Suprapubic skin (tissue), 4 donors: ENCODE measurements at regions not wholly inside any gene's neighbourhood (a gene's known extent, or its start where the extent isn't known, plus 50 kb on each side); places are given as distances from the start of the nearest gene placed in this dataset.

Experiments used
- DNase-seq, 2 donors: peaks; one replicate each; pipeline ENCODE4 v3.0.0-alpha.2; 2019; ENCODE audit warnings: low spot score in 2 of 2
- H3K27ac ChIP-seq: fragments of 200-600 bp; sonication (generic); one replicate; pipeline ENCODE4 v1.5.1; 2019
- H3K27me3 ChIP-seq: fragments of 200-600 bp; sonication (generic); one replicate; pipeline ENCODE4 v1.5.1; 2019
- H3K36me3 ChIP-seq: fragments of 200-600 bp; sonication (generic); one replicate; pipeline ENCODE4 v1.5.1; 2019
- H3K4me1 ChIP-seq: fragments of 200-600 bp; sonication (generic); one replicate; pipeline ENCODE4 v1.5.1; 2019
- H3K4me3 ChIP-seq: fragments of 200-600 bp; sonication (generic); one replicate; pipeline ENCODE4 v1.5.1; 2019; ENCODE audit warnings: mild to moderate bottlenecking
- H3K9me3 ChIP-seq: fragments of 200-600 bp; sonication (generic); one replicate; pipeline ENCODE4 v1.5.1; 2019
- EP300 ChIP-seq: sonication (generic); formaldehyde crosslinking; IDR thresholded peaks from one replicate; pipeline ENCODE4 v1.6.1; 2017; ENCODE audit warnings: antibody characterized with exemption
- POLR2A ChIP-seq, 2 donors: fragments of 450-650 bp; IDR thresholded peaks; one replicate each; pipeline ENCODE4 v1.6.1; 2017; ENCODE audit warnings: antibody characterized with exemption in 2 of 2, mild to moderate bottlenecking in 2 of 2, moderate library complexity in 2 of 2
- POLR2AphosphoS5 ChIP-seq, 3 donors: sonication (generic); formaldehyde crosslinking; IDR thresholded peaks; one replicate each; pipeline ENCODE4 v1.6.1; 2017; ENCODE audit warnings: antibody characterized with exemption in 3 of 3
- WGBS: methylation state at CpG from one replicate; pipeline ENCODE4 v1.1.5; 2018; 5-methylcytosine and 5-hydroxymethylcytosine counted together
- TF ChIP-seq, protein P1 (sequence below), 2 donors: fragments of 200-600 bp in 1 of 2; fragments of 450-650 bp in 1 of 2; sonication (generic) in 1 of 2; IDR thresholded peaks; one replicate each; pipeline ENCODE4 v1.5.1; 2016 to 2019; ENCODE audit warnings: antibody characterized with exemption in 2 of 2, mild to moderate bottlenecking in 1 of 2, moderate library complexity in 1 of 2

DNA sequence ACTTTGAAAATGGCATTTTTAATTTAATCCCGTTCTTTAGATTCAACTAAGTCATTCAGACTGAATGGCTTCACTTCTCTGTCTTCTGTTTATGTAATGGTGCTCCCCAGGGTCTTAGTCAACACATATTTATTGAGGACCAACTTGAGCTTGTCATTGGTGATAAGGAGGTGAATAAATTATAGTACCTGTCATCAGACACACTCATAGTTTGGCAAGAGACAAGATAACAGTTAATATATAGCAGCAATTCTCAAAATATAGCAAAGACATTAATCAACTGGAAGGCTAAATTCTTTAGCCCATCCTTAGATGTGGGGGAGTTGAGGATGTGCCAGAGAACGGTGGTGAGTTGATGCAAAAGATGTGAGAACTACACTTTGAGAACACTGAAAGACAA, 78.4 kb downstream of the MACIR start:
- no peak for TF ChIP-seq EP300
- no peak for TF ChIP-seq POLR2AphosphoS5 (IDR thresholded peaks at IDR 0.05)
- TF ChIP-seq, protein P1, sequence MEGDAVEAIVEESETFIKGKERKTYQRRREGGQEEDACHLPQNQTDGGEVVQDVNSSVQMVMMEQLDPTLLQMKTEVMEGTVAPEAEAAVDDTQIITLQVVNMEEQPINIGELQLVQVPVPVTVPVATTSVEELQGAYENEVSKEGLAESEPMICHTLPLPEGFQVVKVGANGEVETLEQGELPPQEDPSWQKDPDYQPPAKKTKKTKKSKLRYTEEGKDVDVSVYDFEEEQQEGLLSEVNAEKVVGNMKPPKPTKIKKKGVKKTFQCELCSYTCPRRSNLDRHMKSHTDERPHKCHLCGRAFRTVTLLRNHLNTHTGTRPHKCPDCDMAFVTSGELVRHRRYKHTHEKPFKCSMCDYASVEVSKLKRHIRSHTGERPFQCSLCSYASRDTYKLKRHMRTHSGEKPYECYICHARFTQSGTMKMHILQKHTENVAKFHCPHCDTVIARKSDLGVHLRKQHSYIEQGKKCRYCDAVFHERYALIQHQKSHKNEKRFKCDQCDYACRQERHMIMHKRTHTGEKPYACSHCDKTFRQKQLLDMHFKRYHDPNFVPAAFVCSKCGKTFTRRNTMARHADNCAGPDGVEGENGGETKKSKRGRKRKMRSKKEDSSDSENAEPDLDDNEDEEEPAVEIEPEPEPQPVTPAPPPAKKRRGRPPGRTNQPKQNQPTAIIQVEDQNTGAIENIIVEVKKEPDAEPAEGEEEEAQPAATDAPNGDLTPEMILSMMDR (IDR thresholded peaks at IDR 0.05), result no peak
- TF ChIP-seq POLR2A (IDR thresholded peaks at IDR 0.05), result no peak
- Histone ChIP-seq H3K9me3 (peaks cover under 1% of the 10 kb centered on the region), H3K27ac (no peak overlapping the region), H3K36me3 (no peaks in the 10 kb centered on the region), H3K4me3 (no peak overlapping the region), H3K4me1 (no peaks in the 10 kb centered on the region), H3K27me3 (no peaks in the 10 kb centered on the region)
- WGBS, result 53% methylated on average over 2 of the region's 2 CpGs
- no peak for DNase-seq

DNA sequence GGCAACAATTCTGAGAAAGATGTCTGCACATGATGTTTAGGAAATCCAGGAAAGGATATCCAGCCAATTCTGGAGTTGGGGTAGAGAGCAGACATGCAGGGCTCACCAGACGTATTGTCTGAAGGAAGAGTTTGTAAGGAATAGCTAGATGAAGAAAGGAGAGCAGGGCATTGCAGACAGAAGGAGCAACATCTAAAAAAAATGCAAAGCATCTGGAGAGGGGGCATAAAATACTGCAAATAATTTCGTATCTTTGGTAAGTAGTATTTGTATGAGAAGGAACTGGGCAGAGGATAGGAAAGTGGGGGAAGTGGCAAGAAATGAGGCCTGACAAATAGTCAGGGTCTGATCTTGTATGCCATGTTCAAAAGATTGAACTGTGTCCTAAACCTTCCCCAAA, 74.8 kb downstream of the MACIR start:
- WGBS, result 52% methylated on average over 2 of the region's 2 CpGs
- H3K27me3 ChIP-seq, result no peaks in the 10 kb centered on the region
- no peaks in the 10 kb centered on the region for H3K9me3 ChIP-seq
- TF ChIP-seq, protein P1 (IDR thresholded peaks at IDR 0.05), result no peak
- no peak for TF ChIP-seq EP300
- no peak for TF ChIP-seq POLR2A (IDR thresholded peaks at IDR 0.05)
- no peaks in the 10 kb centered on the region for H3K4me1 ChIP-seq
- no peak overlapping the region for H3K27ac ChIP-seq
- DNase-seq, result no peak
- no peak overlapping the region for H3K4me3 ChIP-seq
- no peaks in the 10 kb centered on the region for H3K36me3 ChIP-seq

DNA sequence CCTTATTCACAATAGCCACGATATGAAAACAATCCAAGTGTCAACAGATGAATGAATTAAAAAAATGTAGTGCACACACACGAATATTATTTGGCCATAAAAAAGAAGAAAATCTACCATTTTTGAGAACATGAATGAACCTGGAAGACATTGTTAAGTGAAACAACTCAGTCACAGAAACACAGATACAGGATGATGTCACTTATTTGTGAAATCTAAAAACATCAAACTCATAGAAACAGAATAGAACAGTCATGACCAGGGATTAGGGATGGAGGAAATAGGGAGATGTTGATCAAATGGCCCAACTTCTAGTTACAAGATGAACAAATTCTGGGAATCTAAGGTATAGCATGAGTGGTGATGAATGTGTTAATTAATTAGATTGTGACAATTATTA, 72.3 kb downstream of the MACIR start:
- no peaks in the 10 kb centered on the region for H3K27me3 ChIP-seq
- 86% methylated on average over 2 of the region's 2 CpGs for WGBS
- no peaks in the 10 kb centered on the region for H3K36me3 ChIP-seq
- TF ChIP-seq POLR2A (IDR thresholded peaks at IDR 0.05) (no peak), POLR2AphosphoS5 (IDR thresholded peaks at IDR 0.05) (no peak), EP300 (no peak)
- TF ChIP-seq, protein P1 (IDR thresholded peaks at IDR 0.05), result no peak
- H3K27ac ChIP-seq, result no peak overlapping the region
- no peaks in the 10 kb centered on the region for H3K4me1 ChIP-seq
- H3K4me3 ChIP-seq, result no peak overlapping the region
- DNase-seq, result no peak
- no peaks in the 10 kb centered on the region for H3K9me3 ChIP-seq
